HG03066 (cell line): ENCODE measurements at regions not wholly inside any gene's neighbourhood (a gene's known extent, or its start where the extent isn't known, plus 50 kb on each side); places are given as distances from the start of the nearest gene placed in this dataset.

Experiments
- ATAC-seq: cut with Tn5 transposase; IDR thresholded peaks from one replicate; pipeline ENCODE4 v1.9.1; 2021; ENCODE audit warnings: low read depth; ENCODE audit not compliant: unreplicated experiment

- ATAC-seq, result no peak
Observed at GRCh38 chr6:170483413-170483812, 69.7 kb downstream of the PSMB1 start.

- ATAC-seq, result no peak
Observed at GRCh38 chr6:170480050-170480692, 72.9 kb downstream of the PSMB1 start.

- no peak for ATAC-seq
Observed at GRCh38 chr6:170476360-170476759, 76.7 kb downstream of the PSMB1 start.

DNA sequence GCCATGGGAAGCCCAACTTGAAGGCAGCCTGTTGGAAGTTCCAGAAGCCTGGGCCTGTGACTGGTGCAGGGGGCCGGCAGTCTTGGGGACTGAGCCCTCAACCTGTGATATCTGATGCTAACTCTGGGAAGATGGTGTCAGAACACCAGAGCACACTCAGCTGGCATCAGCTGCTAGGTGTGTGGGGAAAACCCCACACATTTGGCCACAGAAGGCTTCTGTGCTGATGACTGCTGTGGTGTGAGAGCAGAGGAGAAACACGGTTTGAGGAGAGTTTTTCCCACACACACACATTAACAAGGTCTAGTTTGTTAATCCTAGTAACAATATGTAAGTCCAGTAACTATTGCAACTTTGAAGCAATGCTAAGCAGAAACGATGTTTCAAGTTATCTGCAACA lies 78.0 kb downstream of the PSMB1 start:
- no peak for ATAC-seq

GRCh38 chr6:170473801-170474200 lies 79.3 kb downstream of the PSMB1 start:
- no peak for ATAC-seq

GRCh38 chr6:170473301-170473717 lies 79.8 kb downstream of the PSMB1 start:
- no peak for ATAC-seq

DNA sequence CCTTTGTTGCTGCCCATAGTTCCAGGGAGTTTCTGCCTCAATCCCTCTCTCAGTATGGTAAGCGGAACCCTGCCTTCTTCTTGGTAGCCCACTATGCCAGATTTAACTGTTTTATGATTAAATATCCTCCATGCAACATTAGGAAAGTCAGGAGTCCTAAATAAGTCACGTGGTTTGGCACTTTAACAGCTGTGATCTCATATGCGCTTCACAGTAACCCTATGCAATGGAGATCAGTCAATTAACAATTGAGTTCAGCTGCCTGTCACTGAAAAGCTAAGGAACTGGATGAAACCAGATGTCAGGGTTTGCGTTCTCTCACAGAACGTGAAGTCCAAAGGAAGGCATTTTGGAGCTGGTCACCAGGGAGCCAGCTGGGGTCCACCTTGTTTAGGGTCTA lies 81.6 kb downstream of the PSMB1 start:
- ATAC-seq, result no peak

GRCh38 chr6:170470734-170471133 lies 82.4 kb downstream of the PSMB1 start:
- no peak for ATAC-seq

DNA sequence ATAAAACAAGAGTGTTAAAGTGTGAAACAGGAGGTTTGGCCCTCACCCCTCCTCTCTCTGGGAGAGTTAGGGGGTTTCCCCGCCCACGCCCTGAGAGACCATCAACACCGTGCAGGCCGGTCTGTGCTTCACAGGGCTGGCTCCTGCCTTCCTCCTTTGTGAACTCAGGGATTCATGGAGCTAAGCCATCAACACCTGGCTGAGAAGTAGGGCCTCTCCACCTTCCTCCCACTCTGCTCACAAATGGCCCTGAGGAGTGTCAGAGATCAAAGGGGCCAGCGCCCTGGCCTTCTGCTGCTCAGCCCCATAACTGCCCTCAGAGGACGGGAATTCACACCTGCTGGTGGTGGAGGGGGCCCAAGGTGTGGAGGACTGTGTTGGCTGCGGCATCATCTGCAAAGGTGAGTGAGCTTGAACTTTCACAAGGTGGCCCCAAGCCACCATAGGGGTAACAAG lies 88.6 kb downstream of the PSMB1 start:
- no peak for ATAC-seq

DNA sequence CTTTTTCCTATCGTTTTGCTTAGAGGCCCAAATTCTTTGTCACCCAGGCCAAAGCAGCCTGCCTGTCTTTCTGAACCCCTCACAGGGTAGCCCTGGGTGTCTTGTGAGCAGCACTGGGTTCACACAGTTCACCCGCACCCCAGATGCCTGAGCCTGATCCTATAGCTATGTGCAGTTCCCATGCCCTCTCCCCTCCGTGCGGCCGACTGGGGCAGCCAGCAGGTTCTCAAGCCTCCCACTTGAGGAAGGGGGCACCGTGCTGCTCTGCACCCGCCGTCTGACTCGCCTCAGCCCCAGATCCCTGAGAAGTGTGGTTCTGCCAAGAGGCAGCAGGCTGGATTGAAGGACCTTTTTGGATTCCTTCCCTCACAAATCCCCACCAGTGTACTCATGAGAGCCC lies 89.0 kb downstream of the PSMB1 start:
- no peak for ATAC-seq

DNA sequence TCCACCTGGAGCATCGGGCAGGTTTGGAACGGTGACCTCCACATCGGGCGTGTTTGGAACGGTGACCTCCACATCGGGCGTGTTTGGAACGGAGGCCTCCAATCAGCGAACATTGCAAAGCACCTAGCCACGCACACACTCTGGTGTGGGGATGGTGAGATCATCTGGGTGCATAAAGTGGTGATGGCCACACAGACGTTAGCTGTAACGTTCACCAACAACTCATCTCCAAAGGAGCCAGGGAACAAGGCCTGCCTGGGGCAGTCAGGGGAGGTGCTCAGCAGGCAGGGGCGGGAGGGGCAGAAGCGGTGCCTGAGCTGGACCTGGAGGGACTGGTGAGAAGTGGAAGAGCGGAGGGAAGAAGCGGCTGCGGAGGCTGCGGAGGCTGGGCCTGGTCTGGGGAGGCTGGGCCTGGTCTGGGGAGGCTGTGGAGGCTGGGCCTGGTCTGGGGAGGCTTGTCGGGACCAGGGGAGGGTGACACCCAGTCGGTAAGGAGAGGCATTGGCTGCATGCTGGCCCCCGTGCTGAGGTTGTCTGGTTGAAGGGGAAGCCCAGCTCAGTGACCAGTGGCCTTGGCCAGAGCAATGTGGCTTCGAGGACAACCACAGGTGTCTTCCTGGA lies 89.9 kb downstream of the PSMB1 start:
- no peak for ATAC-seq

- no peak for ATAC-seq
Observed at GRCh38 chr6:170462366-170463020, 90.6 kb downstream of the PSMB1 start.

GRCh38 chr6:170461556-170462365 lies 91.3 kb downstream of the PSMB1 start:
- ATAC-seq, result no peak

DNA sequence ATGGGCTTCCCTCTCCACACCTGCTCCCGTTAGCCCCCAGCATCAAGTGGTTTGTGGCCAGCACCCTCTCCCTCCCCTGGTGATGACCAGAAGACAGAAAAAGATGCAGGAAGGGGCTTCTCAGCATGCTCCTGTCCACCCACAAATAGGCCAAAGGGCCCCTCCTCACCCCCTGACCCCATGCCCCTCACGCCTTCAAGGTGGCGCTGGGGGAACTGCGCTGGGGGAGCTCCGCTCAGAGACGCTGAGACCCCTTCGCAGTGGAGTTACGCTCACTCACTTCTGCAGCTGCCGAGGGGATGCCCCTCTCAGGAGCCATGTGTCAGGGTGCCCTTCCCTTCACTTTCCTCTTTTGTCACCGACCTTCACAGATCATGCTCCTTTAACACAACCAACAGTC lies 92.0 kb downstream of the PSMB1 start:
- ATAC-seq, result no peak

GRCh38 chr6:170460641-170461040 lies 92.5 kb downstream of the PSMB1 start:
- ATAC-seq, result no peak

DNA sequence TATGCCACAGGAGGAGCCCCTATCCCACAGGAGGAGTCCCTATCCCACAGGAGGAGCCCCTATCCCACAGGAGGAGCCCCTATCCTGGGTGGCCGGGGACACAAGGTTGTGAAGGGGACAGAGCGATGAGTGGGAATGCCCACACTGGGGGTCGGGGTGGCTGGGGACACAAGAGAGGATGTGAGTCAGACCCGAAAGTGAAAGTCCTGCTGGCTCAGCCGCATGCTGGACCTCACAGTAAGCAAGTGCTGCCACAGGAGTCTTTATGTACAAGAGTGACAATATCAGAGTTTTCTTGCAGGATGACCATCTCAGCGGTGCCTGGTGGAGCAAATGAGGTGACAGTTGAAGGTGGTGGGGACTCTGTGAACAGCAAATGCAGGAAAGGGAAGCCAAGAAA lies 93.7 kb downstream of the PSMB1 start:
- ATAC-seq, result peak; percentile 69

DNA sequence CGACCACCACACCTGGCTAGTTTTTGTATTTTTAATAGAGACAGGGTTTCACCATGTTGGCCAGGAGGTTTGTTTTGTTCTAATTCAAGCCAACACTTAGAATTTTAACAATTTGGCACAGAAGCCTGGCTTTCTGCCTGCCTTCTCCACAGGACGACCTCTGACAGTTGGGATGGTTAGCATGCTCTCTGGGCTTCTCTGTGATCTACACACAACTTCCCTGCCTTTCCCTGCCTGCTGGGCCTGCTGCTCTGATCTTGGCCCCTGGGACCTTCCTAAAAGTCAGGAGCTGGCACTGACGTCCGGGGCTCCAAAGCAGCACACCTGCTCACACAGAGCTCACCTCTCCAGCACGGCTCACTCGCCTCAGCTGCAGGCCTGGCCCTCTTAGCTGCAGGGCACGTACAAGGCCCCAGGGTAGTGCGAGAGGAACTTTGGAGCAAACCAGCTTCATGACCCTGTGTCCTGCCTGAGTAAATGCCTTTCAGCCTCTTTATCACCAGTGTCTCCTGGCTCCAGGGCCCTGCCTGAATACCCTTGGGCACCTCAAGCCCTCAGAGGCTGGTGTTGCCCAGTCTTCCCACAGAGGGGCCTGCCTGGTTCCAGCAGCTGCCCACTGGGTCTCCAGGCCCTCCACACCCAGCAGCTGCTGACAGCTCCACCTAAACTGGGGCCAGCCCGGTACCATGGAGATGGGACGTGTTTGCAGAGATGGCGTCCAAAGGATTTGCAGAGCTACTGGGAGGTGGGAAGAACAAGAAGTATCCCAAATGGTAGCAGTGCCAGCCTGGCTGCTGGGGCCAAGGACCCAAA lies 96.0 kb downstream of the PSMB1 start:
- ATAC-seq, result no peak
